ENCODE measurements at regions not wholly inside any gene's neighbourhood (a gene's known extent, or its start where the extent isn't known, plus 50 kb on each side); places are given as distances from the start of the nearest gene placed in this dataset.
A peak's percentile ranks its signal among the peaks of the same experiment; 100 is the strongest.

GRCh38 chr3:109804697-109805096, 467.4 kb upstream of the DPPA4 start:
- no peak overlapping the region for H3K4me3 ChIP-seq
- H3K4me1 ChIP-seq = no peaks in the 10 kb centered on the region
- TF ChIP-seq CTCF (IDR thresholded peaks at IDR 0.05) = no peak
- H3K36me3 ChIP-seq = no peaks in the 10 kb centered on the region
- H3K27me3 ChIP-seq = no peaks in the 10 kb centered on the region
- H3K9me3 ChIP-seq = no peaks in the 10 kb centered on the region
- DNase-seq (ENCODE audit: low spot score in 2 of 2) = no peak
- intact Hi-C loops (cut with DNase I) = no loop called here
- no peak overlapping the region for H3K27ac ChIP-seq

GRCh38 chr3:109806929-109807328, 469.6 kb upstream of the DPPA4 start:
- H3K9me3 ChIP-seq = no peaks in the 10 kb centered on the region
- no peaks in the 10 kb centered on the region for H3K4me1 ChIP-seq
- no peak for TF ChIP-seq CTCF (IDR thresholded peaks at IDR 0.05)
- H3K27ac ChIP-seq = peak overlapping the region in 1 of 2 donors; percentile 3
- no peak for DNase-seq (ENCODE audit: low spot score in 2 of 2)
- H3K27me3 ChIP-seq = no peaks in the 10 kb centered on the region
- no peaks in the 10 kb centered on the region for H3K36me3 ChIP-seq
- intact Hi-C loops (cut with DNase I) = no loop called here
- no peak overlapping the region for H3K4me3 ChIP-seq

- intact Hi-C loops (cut with DNase I) = no loop called here
- no peak overlapping the region for H3K4me3 ChIP-seq
- no peak for TF ChIP-seq CTCF (IDR thresholded peaks at IDR 0.05)
- no peaks in the 10 kb centered on the region for H3K36me3 ChIP-seq
- DNase-seq (ENCODE audit: low spot score in 2 of 2) = no peak
- no peaks in the 10 kb centered on the region for H3K9me3 ChIP-seq
- no peaks in the 10 kb centered on the region for H3K27me3 ChIP-seq
- no peak overlapping the region for H3K27ac ChIP-seq
- no peaks in the 10 kb centered on the region for H3K4me1 ChIP-seq
These were observed 472.2 kb upstream of the DPPA4 start for GRCh38 chr3:109809513-109809912.

GRCh38 chr3:109818081-109818480, 480.7 kb upstream of the DPPA4 start:
- H3K36me3 ChIP-seq = no peaks in the 10 kb centered on the region
- H3K4me1 ChIP-seq = no peaks in the 10 kb centered on the region
- TF ChIP-seq CTCF (IDR thresholded peaks at IDR 0.05) = no peak
- no peak overlapping the region for H3K4me3 ChIP-seq
- H3K9me3 ChIP-seq = no peaks in the 10 kb centered on the region
- intact Hi-C loops (cut with DNase I) = no loop called here
- no peak for DNase-seq (ENCODE audit: low spot score in 2 of 2)
- H3K27ac ChIP-seq = no peak overlapping the region
- H3K27me3 ChIP-seq = no peaks in the 10 kb centered on the region

- no peak for TF ChIP-seq CTCF (IDR thresholded peaks at IDR 0.05)
- Histone ChIP-seq H3K9me3 (no peaks in the 10 kb centered on the region), H3K27ac (no peak overlapping the region), H3K27me3 (no peaks in the 10 kb centered on the region), H3K4me1 (no peaks in the 10 kb centered on the region), H3K36me3 (no peaks in the 10 kb centered on the region), H3K4me3 (no peak overlapping the region)
- DNase-seq (ENCODE audit: low spot score in 2 of 2) = no peak
- intact Hi-C loops (cut with DNase I) = no loop called here
These were observed 482.4 kb upstream of the DPPA4 start for GRCh38 chr3:109819734-109820133.
